MM.1S (cell line): ENCODE measurements at regions not wholly inside any gene's neighbourhood (a gene's known extent, or its start where the extent isn't known, plus 50 kb on each side); places are given as distances from the start of the nearest gene placed in this dataset.

ENCODE experiments used
- DNase-seq: peaks from one replicate; pipeline ENCODE4 v3.0.0-alpha.2; 2015
- H2AFZ ChIP-seq: fragments of 300-600 bp; sonication (generic); 2 replicates; pipeline ENCODE4 v1.6.0; 2016; ENCODE audit warnings: antibody characterized with exemption, low read length
- H3F3A ChIP-seq: fragments of 300-600 bp; sonication (generic); 2 replicates; pipeline ENCODE4 v1.6.1; 2016; ENCODE audit warnings: mild to moderate bottlenecking, antibody characterized with exemption, low read length, moderate library complexity, mixed read lengths; ENCODE audit not compliant: insufficient read depth
- H3K27ac ChIP-seq: fragments of 300-600 bp; sonication (generic); 2 replicates; pipeline ENCODE4 v1.5.1; 2016; ENCODE audit warnings: mild to moderate bottlenecking, low read length
- H3K27me3 ChIP-seq: fragments of 300-600 bp; sonication (generic); replicated peaks from 2 replicates; pipeline ENCODE4 v1.6.0; 2016; ENCODE audit warnings: low read length; ENCODE audit not compliant: insufficient read depth
- H3K36me3 ChIP-seq: fragments of 300-600 bp; sonication (generic); replicated peaks from 2 replicates; pipeline ENCODE4 v1.6.1; 2016; ENCODE audit warnings: mild to moderate bottlenecking, low read length, mixed read lengths; ENCODE audit not compliant: insufficient read depth
- H3K4me1 ChIP-seq: fragments of 300-600 bp; sonication (generic); 2 replicates; pipeline ENCODE4 v1.6.1; 2016; ENCODE audit warnings: low read length, mixed read lengths
- H3K4me2 ChIP-seq: fragments of 300-600 bp; sonication (generic); 2 replicates; pipeline ENCODE4 v1.6.0; 2016; ENCODE audit warnings: low read depth, low read length
- H3K4me3 ChIP-seq: fragments of 300-600 bp; sonication (generic); 2 replicates; pipeline ENCODE4 v1.5.1; 2016; ENCODE audit warnings: low read length, mixed read lengths
- H3K79me2 ChIP-seq: fragments of 300-600 bp; sonication (generic); 2 replicates; pipeline ENCODE4 v1.6.1; 2016; ENCODE audit warnings: mixed run types, low read length, mixed read lengths
- H3K9ac ChIP-seq: fragments of 300-600 bp; sonication (generic); 2 replicates; pipeline ENCODE4 v1.6.1; 2016; ENCODE audit warnings: low read length, mixed read lengths
- H3K9me2 ChIP-seq: fragments of 300-600 bp; sonication (generic); replicated peaks from 2 replicates; pipeline ENCODE4 v1.6.1; 2016; ENCODE audit warnings: mild to moderate bottlenecking, low read length, mixed read lengths; ENCODE audit not compliant: insufficient read depth
- H3K9me3 ChIP-seq: fragments of 300-600 bp; sonication (generic); replicated peaks from 2 replicates; pipeline ENCODE4 v1.6.1; 2016; ENCODE audit warnings: mild to moderate bottlenecking, low read length, mixed read lengths; ENCODE audit not compliant: insufficient read depth
- H4K20me1 ChIP-seq: fragments of 300-600 bp; sonication (generic); 2 replicates; pipeline ENCODE4 v1.6.1; 2016; ENCODE audit warnings: mild to moderate bottlenecking, low read length, moderate library complexity, mixed read lengths; ENCODE audit not compliant: insufficient read depth
- CTCF ChIP-seq: fragments of 300-600 bp; sonication (generic); IDR thresholded peaks from 2 replicates; pipeline ENCODE4 v1.5.1; 2016; ENCODE audit warnings: antibody characterized with exemption, low read length, mixed read lengths
- EZH2 ChIP-seq: fragments of 300-600 bp; sonication (generic); optimal IDR thresholded peaks from 2 replicates; pipeline ENCODE3; 2017; ENCODE audit warnings: low read depth, mild to moderate bottlenecking, antibody characterized with exemption, low read length, mixed read lengths
- EZH2phosphoT487 ChIP-seq: fragments of 300-600 bp; sonication (generic); IDR thresholded peaks from 2 replicates; pipeline ENCODE4 v1.6.1; 2018; ENCODE audit warnings: antibody characterized with exemption, low read length

GRCh38 chr1:59064592-59064991 lies 232.3 kb upstream of the FGGY start:
- no peak overlapping the region for H3K27ac ChIP-seq
- H3K27me3 ChIP-seq, result no peaks in the 10 kb centered on the region
- no peak for DNase-seq
- no peaks in the 10 kb centered on the region for H3F3A ChIP-seq
- no peaks in the 10 kb centered on the region for H3K79me2 ChIP-seq
- no peaks in the 10 kb centered on the region for H3K9me3 ChIP-seq
- H3K4me2 ChIP-seq, result no peak overlapping the region
- no peaks in the 10 kb centered on the region for H4K20me1 ChIP-seq
- H3K4me1 ChIP-seq, result peaks cover under 1% of the 10 kb centered on the region; the same call in 1 of the 2 replicates
- H3K9ac ChIP-seq, result no peak overlapping the region
- H3K36me3 ChIP-seq, result no peaks in the 10 kb centered on the region
- H3K4me3 ChIP-seq, result no peak overlapping the region
- H2AFZ ChIP-seq, result no peak overlapping the region
- H3K9me2 ChIP-seq, result no peaks in the 10 kb centered on the region
- TF ChIP-seq EZH2phosphoT487, result no peak

- H4K20me1 ChIP-seq, result no peaks in the 10 kb centered on the region
- H3K27me3 ChIP-seq, result no peaks in the 10 kb centered on the region
- H3K36me3 ChIP-seq, result no peaks in the 10 kb centered on the region
- H3K9ac ChIP-seq, result no peak overlapping the region
- DNase-seq, result no peak
- H3F3A ChIP-seq, result no peaks in the 10 kb centered on the region; the same call in 1 of the 2 replicates
- H3K9me2 ChIP-seq, result no peaks in the 10 kb centered on the region
- H2AFZ ChIP-seq, result no peak overlapping the region
- H3K27ac ChIP-seq, result no peak overlapping the region
- peaks cover 8% of the 10 kb centered on the region for H3K4me1 ChIP-seq
- H3K79me2 ChIP-seq, result no peaks in the 10 kb centered on the region
- H3K9me3 ChIP-seq, result no peaks in the 10 kb centered on the region
- H3K4me3 ChIP-seq, result no peak overlapping the region
- TF ChIP-seq EZH2phosphoT487 (no peak), EZH2 (no peak), CTCF (no peak)
- H3K4me2 ChIP-seq, result no peak overlapping the region
Measured at GRCh38 chr1:59066236-59066635, 230.7 kb upstream of the FGGY start.

GRCh38 chr1:59070610-59071009 lies 226.3 kb upstream of the FGGY start:
- no peaks in the 10 kb centered on the region for H4K20me1 ChIP-seq
- H3K4me1 ChIP-seq, result peaks cover 23% of the 10 kb centered on the region
- H3K36me3 ChIP-seq, result no peaks in the 10 kb centered on the region
- H2AFZ ChIP-seq, result peak overlapping the region; percentile 52
- no peak for DNase-seq
- no peaks in the 10 kb centered on the region for H3K9me3 ChIP-seq
- H3K4me3 ChIP-seq, result no peak overlapping the region
- no peak overlapping the region for H3K9ac ChIP-seq
- no peaks in the 10 kb centered on the region; the same call in 1 of the 2 replicates for H3F3A ChIP-seq
- peak overlapping the region; percentile 46; the same call in 1 of the 2 replicates for H3K4me2 ChIP-seq
- no peak overlapping the region; the same call in 1 of the 2 replicates for H3K27ac ChIP-seq
- no peaks in the 10 kb centered on the region for H3K27me3 ChIP-seq
- H3K79me2 ChIP-seq, result no peaks in the 10 kb centered on the region
- no peak for TF ChIP-seq CTCF
- no peak for TF ChIP-seq EZH2
- TF ChIP-seq EZH2phosphoT487, result no peak
- H3K9me2 ChIP-seq, result no peaks in the 10 kb centered on the region

DNA sequence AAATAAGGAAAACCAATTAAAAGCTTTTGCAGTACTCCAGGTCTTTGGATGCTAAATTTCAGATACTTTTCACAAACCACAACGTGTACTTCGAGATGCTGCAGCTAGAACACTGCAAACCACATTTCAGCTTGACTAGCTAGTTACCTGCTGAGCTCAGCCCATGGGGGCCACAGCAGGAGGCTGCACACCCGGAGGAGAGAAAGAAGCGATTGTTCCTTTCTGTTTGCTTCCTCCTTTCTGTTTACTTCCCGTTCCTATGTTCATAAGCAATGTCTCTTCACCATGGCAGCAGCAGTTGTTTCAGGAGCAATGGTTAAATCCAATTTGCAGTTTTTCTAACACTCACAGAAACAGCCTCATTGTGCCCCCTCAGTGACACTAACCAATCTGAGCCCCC lies 225.6 kb upstream of the FGGY start:
- H3K9me3 ChIP-seq, result no peaks in the 10 kb centered on the region
- H3K9ac ChIP-seq, result peak overlapping the region; percentile 16; the same call in 1 of the 2 replicates
- H2AFZ ChIP-seq, result peak overlapping the region; percentile 52
- no peaks in the 10 kb centered on the region for H3K79me2 ChIP-seq
- H3K36me3 ChIP-seq, result no peaks in the 10 kb centered on the region
- no peaks in the 10 kb centered on the region; the same call in 1 of the 2 replicates for H3F3A ChIP-seq
- no peaks in the 10 kb centered on the region for H4K20me1 ChIP-seq
- peaks cover 23% of the 10 kb centered on the region for H3K4me1 ChIP-seq
- no peaks in the 10 kb centered on the region for H3K27me3 ChIP-seq
- H3K27ac ChIP-seq, result peak overlapping the region; percentile 20; the same call in 1 of the 2 replicates
- 0 out of 2 replicates have a peak overlapping the region, but pooled peaks have one; percentile 6 for H3K4me3 ChIP-seq
- peak overlapping the region; percentile 46; the same call in 1 of the 2 replicates for H3K4me2 ChIP-seq
- TF ChIP-seq EZH2 (no peak), EZH2phosphoT487 (no peak), CTCF (no peak)
- peak; percentile 51 for DNase-seq
- H3K9me2 ChIP-seq, result no peaks in the 10 kb centered on the region
